Right lobe of liver (tissue), 6 donors: ENCODE measurements at regions not wholly inside any gene's neighbourhood (a gene's known extent, or its start where the extent isn't known, plus 50 kb on each side); places are given as distances from the start of the nearest gene placed in this dataset.
A peak's percentile ranks its signal among the peaks of the same experiment; 100 is the strongest.
"Not testable (repeated sequence)": the region's sequence is repeated elsewhere in the genome, so short reads cannot be mapped to it uniquely, and the experiment has no call there.

Experiments used
- ATAC-seq, 4 donors: fragments of 200-7000 bp; cut with Tn5 transposase; one replicate each; pipeline ENCODE4 v1.9.1; 2020; ENCODE audit warnings: mild to moderate bottlenecking in 4 of 4, moderate library complexity in 4 of 4
- DNase-seq, 3 donors: peaks; one replicate each; pipeline ENCODE4 v3.0.0-alpha.2; 2020
- H3K27ac ChIP-seq, 3 donors: fragments of 200-600 bp; one replicate each; pipeline ENCODE4 v1.8.0; 2022
- H3K27me3 ChIP-seq, 2 donors: fragments of 200-600 bp; one replicate each; pipeline ENCODE4 v1.8.0; 2022
- H3K36me3 ChIP-seq, 4 donors: fragments of 200-600 bp; sonication (generic) in 1 of 4; one replicate each; pipeline versions ENCODE4 v1.5.1 to v1.8.0; 2017 to 2022; ENCODE audit warnings: control low read depth in 1 of 4
- H3K4me1 ChIP-seq, 4 donors: fragments of 200-600 bp; sonication (generic) in 1 of 4; one replicate each; pipeline versions ENCODE4 v1.5.1 to v1.8.0; 2017 to 2022; ENCODE audit warnings: control low read depth in 1 of 4
- H3K4me3 ChIP-seq, 3 donors: fragments of 200-600 bp; one replicate each; pipeline ENCODE4 v1.8.0; 2022
- H3K9me3 ChIP-seq, 4 donors: fragments of 200-600 bp; sonication (generic) in 1 of 4; one replicate each; pipeline versions ENCODE4 v1.5.1 to v1.8.0; 2017 to 2022; ENCODE audit warnings: control low read depth in 1 of 4
- CTCF ChIP-seq, 4 donors: fragments of 200-600 bp in 3 of 4; fragments of 450-650 bp in 1 of 4; IDR thresholded peaks; one replicate each; pipeline versions ENCODE4 v1.5.1 to v1.8.0; 2016 to 2022; ENCODE audit warnings: antibody characterized with exemption in 4 of 4, mild to moderate bottlenecking in 2 of 4
- POLR2A ChIP-seq: fragments of 450-650 bp; IDR thresholded peaks from one replicate; pipeline ENCODE4 v1.6.1; 2017; ENCODE audit warnings: antibody characterized with exemption, mild to moderate bottlenecking
- WGBS: methylation state at CpG from one replicate; pipeline ENCODE4 v1.1.6; 2018; ENCODE audit warnings: low coverage, low lambda C conversion rate; ENCODE audit not compliant: insufficient coverage; ENCODE audit errors: missing lambda C conversion rate; 5-methylcytosine and 5-hydroxymethylcytosine counted together
- intact Hi-C, 2 donors: fragments of 100-400 bp; cut with DNase I; formaldehyde crosslinking; loops; one replicate each; pipeline versions ENCODE4 v1.11.2 to v1.14.1; 2022
- donor health status: DM: no; HTN: yes; CAD: no.
- donor health status: DM: no; HTN: no; CAD: no.
- donor health status: DM: no; HTN: no; CAD: no.
- donor health status: DM: no; HTN: yes; CAD: no.
- donor health status: DM: no; HTN: yes; CAD: no.

DNA sequence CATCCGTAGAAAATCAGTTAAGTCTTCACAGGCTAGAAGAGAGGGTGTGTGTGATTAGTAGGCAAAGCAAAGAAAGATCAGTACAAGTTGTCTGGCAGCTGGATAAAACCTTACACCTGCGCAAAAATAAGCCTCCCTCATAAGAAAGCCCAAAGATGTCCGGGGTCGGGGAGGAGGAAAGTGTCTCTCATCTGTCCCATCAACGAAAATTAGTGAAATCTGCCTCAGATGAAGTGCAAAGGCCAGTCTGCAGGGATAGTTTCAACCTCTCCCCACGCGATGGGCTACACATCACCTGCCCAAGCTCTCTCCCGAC, 333.9 kb downstream of the SRGAP2C start:
- Histone ChIP-seq H3K27me3 (no peaks in the 10 kb centered on the region), H3K9me3 (no peaks in the 10 kb centered on the region), H3K4me1 (peaks cover 0 to 45% (median 7%) of the 10 kb centered on the region in 4 donors), H3K4me3 (peak overlapping the region; percentile 71 to 82 (median 71)), H3K36me3 (no peaks in the 10 kb centered on the region), H3K27ac (peak overlapping the region; percentile 78 to 96 (median 87))
- 16% methylated on average over 6 of the region's 8 CpGs for WGBS
- ATAC-seq (no peak), DNase-seq (no peak)
- intact Hi-C loops, result no loop called here
- TF ChIP-seq CTCF (IDR thresholded peaks at IDR 0.05) (no peak), POLR2A (no peak)

DNA sequence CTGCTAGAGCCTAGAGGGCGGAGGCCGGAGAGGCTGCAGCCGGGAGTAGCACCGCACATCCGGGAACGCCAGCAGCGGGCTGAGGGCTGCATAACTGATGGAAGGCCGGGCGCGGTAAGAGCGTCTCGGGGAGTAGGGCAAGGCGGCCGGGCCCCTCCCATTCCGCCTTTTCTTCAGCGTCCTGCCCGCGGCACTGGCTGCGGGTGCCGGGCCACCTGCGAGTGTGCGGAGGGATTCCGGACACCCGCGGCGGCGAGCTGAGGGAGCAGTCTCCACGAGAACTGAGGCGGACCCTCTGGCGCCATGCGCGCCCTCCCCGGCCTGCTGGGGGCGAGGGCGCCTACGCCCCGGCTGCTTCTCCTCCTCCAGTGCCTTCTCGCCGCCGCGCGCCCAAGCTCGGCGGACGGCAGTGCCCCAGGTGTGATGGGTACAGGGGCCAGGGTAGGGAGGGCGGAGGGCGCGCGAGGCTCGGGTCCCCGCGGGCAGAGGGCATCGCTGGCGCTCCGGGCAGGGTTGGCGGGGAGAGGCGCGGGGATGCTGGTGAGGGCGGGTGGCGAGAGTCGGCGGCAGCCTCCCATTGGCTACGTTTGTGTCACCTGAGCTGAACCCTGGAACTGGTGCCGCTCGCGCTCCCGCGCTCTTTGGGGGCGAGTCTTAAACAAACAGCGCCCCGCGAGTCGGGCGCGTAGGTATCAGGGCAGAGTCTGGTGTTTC, 334.4 kb downstream of the SRGAP2C start:
- ATAC-seq, result peak; percentile 78 to 92 (median 83)
- peak overlapping the region; percentile 78 to 96 (median 87) for H3K27ac ChIP-seq

DNA sequence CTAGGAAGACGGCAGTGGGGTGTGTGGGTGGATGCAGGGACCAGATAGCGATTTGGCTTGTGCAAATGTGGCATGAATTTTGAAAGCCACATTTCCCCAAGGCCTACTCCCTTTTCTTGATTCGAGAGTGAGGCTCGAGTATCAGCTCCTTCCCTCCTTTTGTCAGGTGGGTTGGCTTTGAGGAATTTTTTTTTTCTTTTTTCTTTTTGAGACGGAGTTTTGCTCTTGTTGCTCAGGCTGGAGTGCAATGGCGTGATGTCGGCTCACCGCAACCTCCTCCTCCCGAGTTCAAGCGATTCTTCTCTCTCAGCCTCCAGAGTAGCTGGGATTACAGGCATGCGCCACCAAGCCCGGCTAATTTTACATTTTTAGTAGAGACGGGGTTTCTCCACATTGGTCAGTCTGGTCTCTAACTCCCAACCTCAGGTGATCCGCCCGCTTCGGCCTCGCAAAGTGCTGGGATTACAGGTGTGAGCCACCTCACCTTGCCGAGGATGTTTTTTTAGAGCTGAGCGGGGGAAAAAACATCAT, 335.0 kb downstream of the SRGAP2C start:
- DNase-seq, H3K36me3 ChIP-seq, H3K27me3 ChIP-seq, H3K9me3 ChIP-seq, intact Hi-C loops, ATAC-seq: not testable (repeated sequence)
- Histone ChIP-seq H3K27ac (peak overlapping the region; percentile 78 to 96 (median 87)), H3K4me1 (peaks cover 0 to 47% (median 8%) of the 10 kb centered on the region in 4 donors), H3K4me3 (peak overlapping the region; percentile 71 to 82 (median 71))
- WGBS, result 30% methylated on average over 19 of the region's 19 CpGs

More for the DNA sequence above, 334.4 kb downstream of the SRGAP2C start:
- Histone ChIP-seq H3K27me3 (no peaks in the 10 kb centered on the region), H3K4me1 (peaks cover 0 to 45% (median 7%) of the 10 kb centered on the region in 4 donors), H3K9me3 (no peaks in the 10 kb centered on the region), H3K4me3 (peak overlapping the region; percentile 71 to 82 (median 71)), H3K36me3 (no peaks in the 10 kb centered on the region)
- 0% methylated on average over 14 of the region's 75 CpGs for WGBS
- intact Hi-C loops, result no loop called here
- TF ChIP-seq CTCF (IDR thresholded peaks at IDR 0.05) (no peak), POLR2A (peak; percentile 64)
- peak; percentile 89 to 95 (median 95) for DNase-seq

GRCh38 chr1:121522061-121522759, 337.4 kb downstream of the SRGAP2C start:
- Histone ChIP-seq H3K9me3 (no peaks in the 10 kb centered on the region), H3K4me1 (peaks cover 0 to 53% (median 15%) of the 10 kb centered on the region in 4 donors), H3K27me3 (no peaks in the 10 kb centered on the region), H3K36me3 (no peaks in the 10 kb centered on the region), H3K4me3 (peak overlapping the region in 1 of 3 donors; percentile 26), H3K27ac (peak overlapping the region in 2 of 3 donors; percentile 34 to 96)
- WGBS, result 32% methylated on average over 5 of the region's 5 CpGs
- TF ChIP-seq POLR2A, result no peak
- no peak for TF ChIP-seq CTCF (IDR thresholded peaks at IDR 0.05)
- intact Hi-C loops, result no loop called here
- peak; percentile 41 to 73 (median 64) for ATAC-seq
- peak; percentile 53 to 86 (median 69) for DNase-seq

GRCh38 chr1:121523112-121523511, 338.3 kb downstream of the SRGAP2C start:
- 52% methylated on average over 4 of the region's 4 CpGs for WGBS
- H3K36me3 ChIP-seq, intact Hi-C loops, DNase-seq, H3K4me3 ChIP-seq, ATAC-seq, H3K27me3 ChIP-seq, H3K9me3 ChIP-seq: not testable (repeated sequence)
- Histone ChIP-seq H3K4me1 (peaks cover 0 to 44% (median 15%) of the 10 kb centered on the region in 4 donors), H3K27ac (peak overlapping the region in 1 of 3 donors; percentile 96)
